ENCODE measurements at regions not wholly inside any gene's neighbourhood (a gene's known extent, or its start where the extent isn't known, plus 50 kb on each side); places are given as distances from the start of the nearest gene placed in this dataset.

- no peak for TF ChIP-seq EZH2 (IDR thresholded peaks at IDR 0.05; ENCODE audit: low read length)
- no peak for TF ChIP-seq CTCF (optimal IDR thresholded peaks at IDR 0.05 in 1 of 3, IDR thresholded peaks at IDR 0.05 in 1 of 3, conservative IDR thresholded peaks at IDR 0.05 in 1 of 3; ENCODE audit: extremely low read depth in 1 of 3, insufficient read depth in 2 of 3, low read length in 3 of 3)
- H3K36me3 ChIP-seq (ENCODE audit: control insufficient read depth in 2 of 2, extremely low read depth in 1 of 2, insufficient read depth in 2 of 2, low read length in 2 of 2): no peaks in the 10 kb centered on the region
- no peak overlapping the region for H2AFZ ChIP-seq (ENCODE audit: control insufficient read depth, low read length)
- no peak overlapping the region for H3K9ac ChIP-seq (ENCODE audit: control insufficient read depth, extremely low read depth, insufficient read depth, low read length)
- H3K4me1 ChIP-seq (ENCODE audit: control insufficient read depth, extremely low read depth, insufficient read depth, low read length): peaks cover 31% of the 10 kb centered on the region
- dilution Hi-C loops (cut with MboI; ENCODE audit: extremely low pct_ligation_motif_present, low sequenced_read_pairs): no loop called here
- no peak for FAIRE-seq
- H3K4me2 ChIP-seq (ENCODE audit: control insufficient read depth, extremely low read depth, insufficient read depth, low read depth, low read length): no peak overlapping the region
- H3K27me3 ChIP-seq (ENCODE audit: control insufficient read depth, extremely low read depth, insufficient read depth, low read length): no peaks in the 10 kb centered on the region
- H3K9me3 ChIP-seq (ENCODE audit: control insufficient read depth, low read depth, low read length): no peaks in the 10 kb centered on the region
- no peaks in the 10 kb centered on the region for H3K9me1 ChIP-seq (ENCODE audit: control insufficient read depth, extremely low read depth, insufficient read depth, low read length)
- H3K79me2 ChIP-seq (ENCODE audit: control insufficient read depth, insufficient read depth, low read length): no peaks in the 10 kb centered on the region
- H3K4me3 ChIP-seq (ENCODE audit: control insufficient read depth in 2 of 3, extremely low read depth in 1 of 3, insufficient read depth in 2 of 3, low read depth in 1 of 3, low read length in 3 of 3): no peak overlapping the region
- H3K27ac ChIP-seq (ENCODE audit: control insufficient read depth, insufficient read depth, low read length): no peak overlapping the region
- no peak for DNase-seq (ENCODE audit: low read depth, low spot score)
- H4K20me1 ChIP-seq (ENCODE audit: control insufficient read depth, extremely low read depth, insufficient read depth, low read length): no peaks in the 10 kb centered on the region
Observed at GRCh38 chr3:31285833-31286486, 246.8 kb upstream of the STT3B start.

- Histone ChIP-seq H3K9me3 (ENCODE audit: control insufficient read depth, low read depth, low read length) (no peaks in the 10 kb centered on the region), H3K9me1 (ENCODE audit: control insufficient read depth, extremely low read depth, insufficient read depth, low read length) (no peaks in the 10 kb centered on the region), H3K4me1 (ENCODE audit: control insufficient read depth, extremely low read depth, insufficient read depth, low read length) (peaks cover 47% of the 10 kb centered on the region), H3K79me2 (ENCODE audit: control insufficient read depth, insufficient read depth, low read length) (no peaks in the 10 kb centered on the region), H3K9ac (ENCODE audit: control insufficient read depth, extremely low read depth, insufficient read depth, low read length) (no peak overlapping the region), H2AFZ (ENCODE audit: control insufficient read depth, low read length) (peak overlapping the region; percentile 12), H3K27ac (ENCODE audit: control insufficient read depth, insufficient read depth, low read length) (peak overlapping the region; percentile 36), H3K36me3 (ENCODE audit: control insufficient read depth in 2 of 2, extremely low read depth in 1 of 2, insufficient read depth in 2 of 2, low read length in 2 of 2) (no peaks in the 10 kb centered on the region), H3K4me3 (ENCODE audit: control insufficient read depth in 2 of 3, extremely low read depth in 1 of 3, insufficient read depth in 2 of 3, low read depth in 1 of 3, low read length in 3 of 3) (no peak overlapping the region), H4K20me1 (ENCODE audit: control insufficient read depth, extremely low read depth, insufficient read depth, low read length) (no peaks in the 10 kb centered on the region), H3K27me3 (ENCODE audit: control insufficient read depth, extremely low read depth, insufficient read depth, low read length) (no peaks in the 10 kb centered on the region), H3K4me2 (ENCODE audit: control insufficient read depth, extremely low read depth, insufficient read depth, low read depth, low read length) (peak overlapping the region; percentile 50)
- no peak for TF ChIP-seq EZH2 (IDR thresholded peaks at IDR 0.05; ENCODE audit: low read length)
- TF ChIP-seq CTCF (optimal IDR thresholded peaks at IDR 0.05 in 1 of 3, IDR thresholded peaks at IDR 0.05 in 1 of 3, conservative IDR thresholded peaks at IDR 0.05 in 1 of 3; ENCODE audit: extremely low read depth in 1 of 3, insufficient read depth in 2 of 3, low read length in 3 of 3): no peak
- dilution Hi-C loops (cut with MboI; ENCODE audit: extremely low pct_ligation_motif_present, low sequenced_read_pairs): no loop called here
- no peak for FAIRE-seq
- DNase-seq (ENCODE audit: low read depth, low spot score): no peak
Observed at GRCh38 chr3:31288224-31288623, 244.5 kb upstream of the STT3B start.

All from keratinocyte (primary cell).